GM20000 (cell line): ENCODE measurements at regions not wholly inside any gene's neighbourhood (a gene's known extent, or its start where the extent isn't known, plus 50 kb on each side); places are given as distances from the start of the nearest gene placed in this dataset.
"Not testable (repeated sequence)": the region's sequence is repeated elsewhere in the genome, so short reads cannot be mapped to it uniquely, and the experiment has no call there.

Source experiments
- DNase-seq: peaks from one replicate; pipeline ENCODE4 v3.0.0; 2012; ENCODE audit warnings: low spot score
- CTCF ChIP-seq: IDR thresholded peaks from 2 replicates; pipeline ENCODE4 v1.5.1; 2012; ENCODE audit warnings: mild to moderate bottlenecking, control low read depth; ENCODE audit errors: extremely low read depth, missing control alignments

- no peak for TF ChIP-seq CTCF
- no peak for DNase-seq
These were observed 178.7 kb upstream of the IRAK1BP1 start for GRCh38 chr6:78688668-78689067.

GRCh38 chr6:78693835-78694234 lies 173.5 kb upstream of the IRAK1BP1 start:
- no peak for DNase-seq
- no peak for TF ChIP-seq CTCF

- not testable (repeated sequence) for DNase-seq
These were observed 172.7 kb upstream of the IRAK1BP1 start for GRCh38 chr6:78694628-78695027.

- no peak for TF ChIP-seq CTCF
- no peak for DNase-seq
These were observed 166.4 kb upstream of the IRAK1BP1 start for GRCh38 chr6:78700991-78701390.

- no peak for TF ChIP-seq CTCF
- no peak for DNase-seq
These were observed 165.9 kb upstream of the IRAK1BP1 start for GRCh38 chr6:78701407-78701806.

GRCh38 chr6:78709021-78709420 lies 158.3 kb upstream of the IRAK1BP1 start:
- no peak for TF ChIP-seq CTCF
- DNase-seq = no peak

GRCh38 chr6:78713564-78713963 lies 153.8 kb upstream of the IRAK1BP1 start:
- no peak for TF ChIP-seq CTCF
- no peak for DNase-seq

- no peak for TF ChIP-seq CTCF
- DNase-seq = no peak
These were observed 123.2 kb upstream of the IRAK1BP1 start for GRCh38 chr6:78744144-78744543.
